ENCODE measurements at regions not wholly inside any gene's neighbourhood (a gene's known extent, or its start where the extent isn't known, plus 50 kb on each side); places are given as distances from the start of the nearest gene placed in this dataset.
"Not testable (repeated sequence)": the region's sequence is repeated elsewhere in the genome, so short reads cannot be mapped to it uniquely, and the experiment has no call there.

GRCh38 chr3:150236316-150237082 is 171.6 kb upstream of the TSC22D2 start:
- Histone ChIP-seq H3K27ac (no peak overlapping the region), H3K4me1 (peaks cover 0 to 5% of the 10 kb centered on the region in 2 donors), H3K4me3 (no peak overlapping the region), H3K9me3 (no peaks in the 10 kb centered on the region), H3K27me3 (no peaks in the 10 kb centered on the region), H3K36me3 (no peaks in the 10 kb centered on the region)
- TF ChIP-seq, protein P1, sequence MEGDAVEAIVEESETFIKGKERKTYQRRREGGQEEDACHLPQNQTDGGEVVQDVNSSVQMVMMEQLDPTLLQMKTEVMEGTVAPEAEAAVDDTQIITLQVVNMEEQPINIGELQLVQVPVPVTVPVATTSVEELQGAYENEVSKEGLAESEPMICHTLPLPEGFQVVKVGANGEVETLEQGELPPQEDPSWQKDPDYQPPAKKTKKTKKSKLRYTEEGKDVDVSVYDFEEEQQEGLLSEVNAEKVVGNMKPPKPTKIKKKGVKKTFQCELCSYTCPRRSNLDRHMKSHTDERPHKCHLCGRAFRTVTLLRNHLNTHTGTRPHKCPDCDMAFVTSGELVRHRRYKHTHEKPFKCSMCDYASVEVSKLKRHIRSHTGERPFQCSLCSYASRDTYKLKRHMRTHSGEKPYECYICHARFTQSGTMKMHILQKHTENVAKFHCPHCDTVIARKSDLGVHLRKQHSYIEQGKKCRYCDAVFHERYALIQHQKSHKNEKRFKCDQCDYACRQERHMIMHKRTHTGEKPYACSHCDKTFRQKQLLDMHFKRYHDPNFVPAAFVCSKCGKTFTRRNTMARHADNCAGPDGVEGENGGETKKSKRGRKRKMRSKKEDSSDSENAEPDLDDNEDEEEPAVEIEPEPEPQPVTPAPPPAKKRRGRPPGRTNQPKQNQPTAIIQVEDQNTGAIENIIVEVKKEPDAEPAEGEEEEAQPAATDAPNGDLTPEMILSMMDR (IDR thresholded peaks at IDR 0.05) = no peak
- intact Hi-C loops (cut with DNase I; ENCODE audit: low total_unique reads) = no loop called here
- no peak for DNase-seq (ENCODE audit: low spot score in 2 of 2)

GRCh38 chr3:150235799-150236198 is 172.3 kb upstream of the TSC22D2 start:
- no peak for DNase-seq (ENCODE audit: low spot score in 2 of 2)
- no peak overlapping the region for H3K27ac ChIP-seq
- peaks cover 0 to 5% of the 10 kb centered on the region in 2 donors for H3K4me1 ChIP-seq
- H3K27me3 ChIP-seq = no peaks in the 10 kb centered on the region
- no peaks in the 10 kb centered on the region for H3K36me3 ChIP-seq
- TF ChIP-seq, protein P1 (IDR thresholded peaks at IDR 0.05) = no peak
- TF ChIP-seq POLR2AphosphoS5 (IDR thresholded peaks at IDR 0.05) (no peak), POLR2A (IDR thresholded peaks at IDR 0.05) (no peak)
- intact Hi-C loops (cut with DNase I; ENCODE audit: low total_unique reads) = no loop called here
- H3K4me3 ChIP-seq = no peak overlapping the region
- H3K9me3 ChIP-seq = no peaks in the 10 kb centered on the region

DNA sequence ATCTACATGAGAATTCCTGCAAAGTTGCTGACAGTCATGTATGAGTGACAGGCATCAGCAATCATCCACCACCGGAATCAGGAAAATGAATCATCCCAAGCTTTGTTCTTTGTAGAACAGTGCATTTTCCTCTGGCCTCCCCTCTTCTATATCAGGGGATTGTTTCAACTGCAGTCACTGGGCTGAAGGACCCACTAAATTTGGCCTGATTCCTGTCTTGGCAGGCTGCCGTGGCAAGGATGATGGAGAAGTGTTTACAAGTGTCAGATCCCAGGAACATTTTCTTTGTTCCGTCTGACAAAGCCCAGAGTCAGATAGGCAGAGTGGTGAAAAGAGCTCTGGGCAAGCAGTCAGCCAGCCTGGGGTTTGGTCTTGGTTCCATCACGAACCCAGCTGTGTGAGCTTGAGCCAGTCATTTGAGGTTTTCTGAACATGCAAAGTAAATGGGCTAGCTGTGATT is 175.1 kb upstream of the TSC22D2 start:
- Histone ChIP-seq H3K36me3 (no peaks in the 10 kb centered on the region), H3K4me1 (peaks cover 0 to 4% of the 10 kb centered on the region in 2 donors), H3K27ac (no peak overlapping the region), H3K9me3 (no peaks in the 10 kb centered on the region), H3K27me3 (no peaks in the 10 kb centered on the region), H3K4me3 (no peak overlapping the region)
- no peak for TF ChIP-seq POLR2A (IDR thresholded peaks at IDR 0.05)
- no peak for TF ChIP-seq POLR2AphosphoS5 (IDR thresholded peaks at IDR 0.05)
- TF ChIP-seq, protein P1 (IDR thresholded peaks at IDR 0.05) = no peak
- intact Hi-C loops (cut with DNase I; ENCODE audit: low total_unique reads) = no loop called here
- no peak for DNase-seq (ENCODE audit: low spot score in 2 of 2)

- intact Hi-C loops (cut with DNase I; ENCODE audit: low total_unique reads) = no loop called here
Measured at GRCh38 chr3:150230037-150230436, 178.1 kb upstream of the TSC22D2 start.

GRCh38 chr3:150228626-150229025 is 179.5 kb upstream of the TSC22D2 start:
- H3K36me3 ChIP-seq; H3K4me1 ChIP-seq; H3K4me3 ChIP-seq; H3K27me3 ChIP-seq; H3K27ac ChIP-seq; H3K9me3 ChIP-seq; intact Hi-C loops (cut with DNase I; ENCODE audit: low total_unique reads); DNase-seq (ENCODE audit: low spot score in 2 of 2): not testable (repeated sequence)

More at GRCh38 chr3:150230037-150230436, 178.1 kb upstream of the TSC22D2 start:
- Histone ChIP-seq H3K27me3 (no peaks in the 10 kb centered on the region), H3K4me1 (no peaks in the 10 kb centered on the region), H3K36me3 (no peaks in the 10 kb centered on the region), H3K9me3 (no peaks in the 10 kb centered on the region), H3K27ac (no peak overlapping the region), H3K4me3 (no peak overlapping the region)
- no peak for DNase-seq (ENCODE audit: low spot score in 2 of 2)
- TF ChIP-seq, protein P1 (IDR thresholded peaks at IDR 0.05) = no peak
- TF ChIP-seq POLR2AphosphoS5 (IDR thresholded peaks at IDR 0.05) (no peak), POLR2A (IDR thresholded peaks at IDR 0.05) (no peak)
